ENCODE measurements at regions not wholly inside any gene's neighbourhood (a gene's known extent, or its start where the extent isn't known, plus 50 kb on each side); places are given as distances from the start of the nearest gene placed in this dataset.

DNA sequence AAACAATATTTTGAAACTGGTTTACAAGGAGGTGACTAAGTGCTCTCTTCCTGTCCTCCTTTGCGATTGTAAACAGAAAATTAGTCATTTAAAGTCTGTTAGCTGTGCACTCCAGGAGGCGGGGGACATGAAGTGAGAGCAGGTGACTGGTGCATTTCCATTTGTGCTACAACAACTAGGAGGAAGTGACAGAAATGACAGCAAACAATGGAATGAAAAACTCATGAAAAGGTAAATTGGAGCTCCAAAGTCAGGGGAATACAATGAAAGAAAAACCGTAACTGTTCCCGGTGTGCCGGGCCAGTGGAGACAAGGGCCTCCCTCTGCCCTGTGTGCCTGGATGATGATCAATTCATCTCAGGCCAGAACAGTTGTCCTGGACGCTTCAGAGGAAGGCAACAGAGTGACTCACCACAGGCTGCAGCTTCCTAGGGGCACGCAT, 439.9 kb downstream of the GADD45G start:
- Histone ChIP-seq H3K9ac (ENCODE audit: low read length) (no peak overlapping the region), H3K79me2 (ENCODE audit: insufficient read depth, low read length) (no peaks in the 10 kb centered on the region), H3K4me3 (replicated peaks in 1 of 2; ENCODE audit: low read depth in 1 of 2, low read length in 2 of 2) (no peak overlapping the region), H3K4me2 (ENCODE audit: low read length) (peak overlapping the region; percentile 29), H3K4me1 (ENCODE audit: control insufficient read depth in 1 of 2, insufficient read depth in 2 of 2, low read length in 2 of 2) (peaks cover 0 to 5% of the 10 kb centered on the region in 2 experiments; a peak in 2 of 4 replicates), H3K27ac (ENCODE audit: low read depth, low read length) (no peak overlapping the region), H3K9me3 (ENCODE audit: control insufficient read depth in 1 of 2, insufficient read depth in 1 of 2, low read depth in 1 of 2, low read length in 2 of 2) (no peaks in the 10 kb centered on the region), H3K27me3 (ENCODE audit: insufficient read depth, low read length) (no peaks in the 10 kb centered on the region), H3K36me3 (ENCODE audit: control insufficient read depth in 1 of 2, insufficient read depth in 2 of 2, low read length in 2 of 2) (no peaks in the 10 kb centered on the region), H3K9me2 (ENCODE audit: insufficient read depth) (no peaks in the 10 kb centered on the region), H2AFZ (ENCODE audit: low read depth, low read length, poor library complexity, severe bottlenecking) (no peak overlapping the region), H4K20me1 (ENCODE audit: insufficient read depth) (no peaks in the 10 kb centered on the region)
- ATAC-seq: no peak
- TF ChIP-seq SP1 (IDR thresholded peaks at IDR 0.05; ENCODE audit: low read depth) (peak; percentile 24; the same call in 1 of the 2 replicates), JUND (IDR thresholded peaks at IDR 0.05) (0 out of 2 replicates have a peak, but pooled peaks have one; percentile 9), FOSL1 (IDR thresholded peaks at IDR 0.05; ENCODE audit: low read depth) (0 out of 2 replicates have a peak, but pooled peaks have one; percentile 13), EZH2 (IDR thresholded peaks at IDR 0.05) (no peak), ELF1 (IDR thresholded peaks at IDR 0.05; ENCODE audit: borderline replicate concordance, low read depth) (no peak)
- peak; percentile 7 for DNase-seq (ENCODE audit: low read depth, low spot score)
- ChIA-PET POLR2A (interaction anchor here (0.7 kb wide), 1 partner anchor 440 kb away, joined by 3 read pairs; the partner anchor contains the start of gene GADD45G), RAD21 (ENCODE audit: low non-redundant PET in 1 of 2, low total read pairs in 2 of 2, uncharacterized antibody in 2 of 2, unreplicated experiment in 2 of 2) (no interaction called here), CTCF (interaction anchor here (1.3 kb wide), 1 partner anchor 451 kb away, joined by 4 read pairs; no protein-coding TSS in a partner anchor)
- no TSS peak for BruUV-seq (replicated peaks)
- intact Hi-C loops (cut with micrococcal nuclease): no loop called here

DNA sequence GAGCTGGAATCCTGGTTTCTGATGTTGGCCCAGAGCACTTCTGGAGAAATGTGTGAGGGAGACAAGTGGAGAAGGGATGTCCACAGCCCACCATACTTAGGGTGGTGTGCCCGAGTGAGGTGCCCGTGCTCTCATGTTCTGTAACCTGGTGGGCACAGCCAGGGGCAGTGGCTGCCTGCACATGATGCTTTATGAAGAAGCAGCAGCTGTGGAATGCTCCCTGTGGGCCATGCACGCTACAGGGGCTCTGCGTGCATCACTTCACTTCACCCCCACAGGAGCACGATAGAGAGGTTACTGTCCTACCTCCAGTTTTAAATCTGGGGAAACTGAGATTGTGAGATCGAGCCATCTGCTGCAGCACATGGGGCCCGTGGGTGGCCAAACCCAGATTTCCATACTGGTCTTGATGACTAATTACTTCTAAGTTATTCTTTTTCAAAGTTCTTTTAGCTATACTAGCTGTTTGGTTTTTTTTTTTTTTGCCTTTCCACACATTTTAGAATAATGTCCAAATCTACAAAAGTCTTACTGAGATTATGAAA, 441.6 kb downstream of the GADD45G start:
- H3K4me2 ChIP-seq (ENCODE audit: low read length): no peak overlapping the region
- no peak overlapping the region for H3K9ac ChIP-seq (ENCODE audit: low read length)
- no peaks in the 10 kb centered on the region for H3K27me3 ChIP-seq (ENCODE audit: insufficient read depth, low read length)
- H3K4me3 ChIP-seq (replicated peaks in 1 of 2; ENCODE audit: low read depth in 1 of 2, low read length in 2 of 2): no peak overlapping the region
- intact Hi-C loops (cut with micrococcal nuclease): no loop called here
- H3K4me1 ChIP-seq (ENCODE audit: control insufficient read depth in 1 of 2, insufficient read depth in 2 of 2, low read length in 2 of 2): peaks cover 0 to 5% of the 10 kb centered on the region in 2 experiments; a peak in 2 of 4 replicates
- ChIA-PET RAD21 (ENCODE audit: low non-redundant PET in 1 of 2, low total read pairs in 2 of 2, uncharacterized antibody in 2 of 2, unreplicated experiment in 2 of 2) (no interaction called here), POLR2A (interaction anchor here (0.6 kb wide), 1 partner anchor 176 kb away, joined by 3 read pairs; no protein-coding TSS in a partner anchor), CTCF (interaction anchor here (0.7 to 0.9 kb wide), 2 partner anchors 45 to 53 kb away, joined by 3 read pairs; no protein-coding TSS in a partner anchor)
- ATAC-seq: no peak
- no peaks in the 10 kb centered on the region for H3K9me2 ChIP-seq (ENCODE audit: insufficient read depth)
- H2AFZ ChIP-seq (ENCODE audit: low read depth, low read length, poor library complexity, severe bottlenecking): no peak overlapping the region
- no peaks in the 10 kb centered on the region for H3K9me3 ChIP-seq (ENCODE audit: control insufficient read depth in 1 of 2, insufficient read depth in 1 of 2, low read depth in 1 of 2, low read length in 2 of 2)
- no TSS peak for BruUV-seq (replicated peaks)
- H3K79me2 ChIP-seq (ENCODE audit: insufficient read depth, low read length): no peaks in the 10 kb centered on the region
- DNase-seq (ENCODE audit: low read depth, low spot score): no peak
- H4K20me1 ChIP-seq (ENCODE audit: insufficient read depth): no peaks in the 10 kb centered on the region
- no peaks in the 10 kb centered on the region for H3K36me3 ChIP-seq (ENCODE audit: control insufficient read depth in 1 of 2, insufficient read depth in 2 of 2, low read length in 2 of 2)
- H3K27ac ChIP-seq (ENCODE audit: low read depth, low read length): no peak overlapping the region
- TF ChIP-seq CBX3 (IDR thresholded peaks at IDR 0.05; ENCODE audit: low read depth) (no peak), POLR2AphosphoS5 (IDR thresholded peaks at IDR 0.05; ENCODE audit: low read depth, low read length) (no peak), RAD21 (IDR thresholded peaks at IDR 0.05; ENCODE audit: low read depth) (no peak), SRF (IDR thresholded peaks at IDR 0.05; ENCODE audit: low read depth) (no peak), CEBPB (IDR thresholded peaks at IDR 0.05; ENCODE audit: low read depth) (no peak), SIN3A (IDR thresholded peaks at IDR 0.05; ENCODE audit: low read depth) (no peak), ELF1 (IDR thresholded peaks at IDR 0.05; ENCODE audit: borderline replicate concordance, low read depth) (no peak), EGR1 (IDR thresholded peaks at IDR 0.05; ENCODE audit: low read depth) (no peak)
- TF ChIP-seq, protein P1, sequence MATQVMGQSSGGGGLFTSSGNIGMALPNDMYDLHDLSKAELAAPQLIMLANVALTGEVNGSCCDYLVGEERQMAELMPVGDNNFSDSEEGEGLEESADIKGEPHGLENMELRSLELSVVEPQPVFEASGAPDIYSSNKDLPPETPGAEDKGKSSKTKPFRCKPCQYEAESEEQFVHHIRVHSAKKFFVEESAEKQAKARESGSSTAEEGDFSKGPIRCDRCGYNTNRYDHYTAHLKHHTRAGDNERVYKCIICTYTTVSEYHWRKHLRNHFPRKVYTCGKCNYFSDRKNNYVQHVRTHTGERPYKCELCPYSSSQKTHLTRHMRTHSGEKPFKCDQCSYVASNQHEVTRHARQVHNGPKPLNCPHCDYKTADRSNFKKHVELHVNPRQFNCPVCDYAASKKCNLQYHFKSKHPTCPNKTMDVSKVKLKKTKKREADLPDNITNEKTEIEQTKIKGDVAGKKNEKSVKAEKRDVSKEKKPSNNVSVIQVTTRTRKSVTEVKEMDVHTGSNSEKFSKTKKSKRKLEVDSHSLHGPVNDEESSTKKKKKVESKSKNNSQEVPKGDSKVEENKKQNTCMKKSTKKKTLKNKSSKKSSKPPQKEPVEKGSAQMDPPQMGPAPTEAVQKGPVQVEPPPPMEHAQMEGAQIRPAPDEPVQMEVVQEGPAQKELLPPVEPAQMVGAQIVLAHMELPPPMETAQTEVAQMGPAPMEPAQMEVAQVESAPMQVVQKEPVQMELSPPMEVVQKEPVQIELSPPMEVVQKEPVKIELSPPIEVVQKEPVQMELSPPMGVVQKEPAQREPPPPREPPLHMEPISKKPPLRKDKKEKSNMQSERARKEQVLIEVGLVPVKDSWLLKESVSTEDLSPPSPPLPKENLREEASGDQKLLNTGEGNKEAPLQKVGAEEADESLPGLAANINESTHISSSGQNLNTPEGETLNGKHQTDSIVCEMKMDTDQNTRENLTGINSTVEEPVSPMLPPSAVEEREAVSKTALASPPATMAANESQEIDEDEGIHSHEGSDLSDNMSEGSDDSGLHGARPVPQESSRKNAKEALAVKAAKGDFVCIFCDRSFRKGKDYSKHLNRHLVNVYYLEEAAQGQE (IDR thresholded peaks at IDR 0.05; ENCODE audit: low read depth): no peak
- TF ChIP-seq, protein P2, sequence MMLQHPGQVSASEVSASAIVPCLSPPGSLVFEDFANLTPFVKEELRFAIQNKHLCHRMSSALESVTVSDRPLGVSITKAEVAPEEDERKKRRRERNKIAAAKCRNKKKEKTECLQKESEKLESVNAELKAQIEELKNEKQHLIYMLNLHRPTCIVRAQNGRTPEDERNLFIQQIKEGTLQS (IDR thresholded peaks at IDR 0.05): no peak
- TF ChIP-seq, protein P3, sequence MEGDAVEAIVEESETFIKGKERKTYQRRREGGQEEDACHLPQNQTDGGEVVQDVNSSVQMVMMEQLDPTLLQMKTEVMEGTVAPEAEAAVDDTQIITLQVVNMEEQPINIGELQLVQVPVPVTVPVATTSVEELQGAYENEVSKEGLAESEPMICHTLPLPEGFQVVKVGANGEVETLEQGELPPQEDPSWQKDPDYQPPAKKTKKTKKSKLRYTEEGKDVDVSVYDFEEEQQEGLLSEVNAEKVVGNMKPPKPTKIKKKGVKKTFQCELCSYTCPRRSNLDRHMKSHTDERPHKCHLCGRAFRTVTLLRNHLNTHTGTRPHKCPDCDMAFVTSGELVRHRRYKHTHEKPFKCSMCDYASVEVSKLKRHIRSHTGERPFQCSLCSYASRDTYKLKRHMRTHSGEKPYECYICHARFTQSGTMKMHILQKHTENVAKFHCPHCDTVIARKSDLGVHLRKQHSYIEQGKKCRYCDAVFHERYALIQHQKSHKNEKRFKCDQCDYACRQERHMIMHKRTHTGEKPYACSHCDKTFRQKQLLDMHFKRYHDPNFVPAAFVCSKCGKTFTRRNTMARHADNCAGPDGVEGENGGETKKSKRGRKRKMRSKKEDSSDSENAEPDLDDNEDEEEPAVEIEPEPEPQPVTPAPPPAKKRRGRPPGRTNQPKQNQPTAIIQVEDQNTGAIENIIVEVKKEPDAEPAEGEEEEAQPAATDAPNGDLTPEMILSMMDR (IDR thresholded peaks at IDR 0.05 in 2 of 3, conservative IDR thresholded peaks at IDR 0.05 in 1 of 3; ENCODE audit: borderline replicate concordance in 1 of 3, insufficient read depth in 1 of 3, low read depth in 2 of 3, low read length in 2 of 3): no peak
- TF ChIP-seq, protein P4, sequence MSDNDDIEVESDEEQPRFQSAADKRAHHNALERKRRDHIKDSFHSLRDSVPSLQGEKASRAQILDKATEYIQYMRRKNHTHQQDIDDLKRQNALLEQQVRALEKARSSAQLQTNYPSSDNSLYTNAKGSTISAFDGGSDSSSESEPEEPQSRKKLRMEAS (IDR thresholded peaks at IDR 0.05): no peak
